AG04450 (cell line): ENCODE measurements at regions not wholly inside any gene's neighbourhood (a gene's known extent, or its start where the extent isn't known, plus 50 kb on each side); places are given as distances from the start of the nearest gene placed in this dataset.

Source experiments
- CTCF ChIA-PET: fragments of 300-600, 350-600 bp; formaldehyde crosslinking; extraction: SDS; loops from one replicate; lab custom pipeline; 2022; ENCODE audit warnings: antibody characterized with exemption, inconsistent platforms; lab: Charles Lee
- POLR2A ChIA-PET: fragments of 350-600 bp; formaldehyde crosslinking; extraction: SDS; loops from one replicate; lab custom pipeline; 2021; ENCODE audit warnings: antibody characterized with exemption, inconsistent platforms; lab: Yijun Ruan, JAX
- DNase-seq: peaks from one replicate; pipeline ENCODE4 v3.0.0-alpha.2; 2011; ENCODE audit warnings: low read depth, low spot score
- H3K27ac ChIP-seq: one replicate; pipeline ENCODE4 v1.5.1; 2012; ENCODE audit warnings: low read depth, low read length, control low read depth
- H3K27me3 ChIP-seq: one replicate; pipeline ENCODE4 v1.6.0; 2012; ENCODE audit warnings: low read length; ENCODE audit not compliant: control insufficient read depth, insufficient read depth
- H3K4me3 ChIP-seq: 2 replicates; pipeline ENCODE4 v1.5.1; 2011; ENCODE audit warnings: mild to moderate bottlenecking, low read depth, low read length, control low read depth
- H3K9me3 ChIP-seq: 2 replicates; pipeline ENCODE4 v1.5.1; 2012; ENCODE audit warnings: low read length; ENCODE audit not compliant: control insufficient read depth, insufficient read depth
- CTCF ChIP-seq: IDR thresholded peaks from 2 replicates; pipeline ENCODE4 v1.5.1; 2011; ENCODE audit warnings: low read depth, low read length, control low read depth, inconsistent platforms

GRCh38 chr2:195486987-195487644, 169.9 kb upstream of the SLC39A10 start:
- TF ChIP-seq CTCF: no peak
- H3K4me3 ChIP-seq: no peak overlapping the region
- H3K9me3 ChIP-seq: no peaks in the 10 kb centered on the region
- ChIA-PET POLR2A (interaction anchor here (0.6 to 0.9 kb wide), 3 partner anchors 9 to 451 kb away, joined by 3 to 7 read pairs (median 5); no protein-coding TSS in a partner anchor), CTCF (interaction anchor here (1.1 to 1.3 kb wide), 2 partner anchors 173 to 451 kb away, joined by 4 read pairs; no protein-coding TSS in a partner anchor)
- H3K27me3 ChIP-seq: no peaks in the 10 kb centered on the region
- DNase-seq: peak; percentile 26
- no peak overlapping the region for H3K27ac ChIP-seq

GRCh38 chr2:195486520-195486919, 170.5 kb upstream of the SLC39A10 start:
- DNase-seq: no peak
- Histone ChIP-seq H3K9me3 (no peaks in the 10 kb centered on the region), H3K27ac (no peak overlapping the region), H3K4me3 (no peak overlapping the region), H3K27me3 (no peaks in the 10 kb centered on the region)
- POLR2A ChIA-PET: interaction anchor here (0.6 to 0.9 kb wide), 3 partner anchors 9 to 452 kb away, joined by 3 to 7 read pairs (median 5); no protein-coding TSS in a partner anchor
- TF ChIP-seq CTCF: no peak
- CTCF ChIA-PET: interaction anchor here (1.1 to 1.3 kb wide), 2 partner anchors 174 to 452 kb away, joined by 4 read pairs; no protein-coding TSS in a partner anchor

GRCh38 chr2:195482010-195482409, 175.0 kb upstream of the SLC39A10 start:
- no peaks in the 10 kb centered on the region for H3K9me3 ChIP-seq
- no peak overlapping the region for H3K4me3 ChIP-seq
- DNase-seq: no peak
- no peak overlapping the region for H3K27ac ChIP-seq
- ChIA-PET CTCF (interaction anchor here (0.9 kb wide), 1 partner anchor 178 kb away, joined by 5 read pairs; no protein-coding TSS in a partner anchor), POLR2A (no interaction called here)
- no peaks in the 10 kb centered on the region for H3K27me3 ChIP-seq
- TF ChIP-seq CTCF: no peak

- Histone ChIP-seq H3K27me3 (no peaks in the 10 kb centered on the region), H3K9me3 (no peaks in the 10 kb centered on the region; the same call in 1 of the 2 replicates), H3K27ac (no peak overlapping the region), H3K4me3 (no peak overlapping the region)
- no peak for DNase-seq
- no peak for TF ChIP-seq CTCF
- POLR2A ChIA-PET: no interaction called here
- CTCF ChIA-PET: interaction anchor here (1.0 kb wide), 1 partner anchor 180 kb away, joined by 3 read pairs; no protein-coding TSS in a partner anchor
Measured at GRCh38 chr2:195480121-195480520, 176.9 kb upstream of the SLC39A10 start.

GRCh38 chr2:195479407-195479806, 177.6 kb upstream of the SLC39A10 start:
- Histone ChIP-seq H3K27ac (no peak overlapping the region), H3K4me3 (no peak overlapping the region), H3K9me3 (no peaks in the 10 kb centered on the region; the same call in 1 of the 2 replicates), H3K27me3 (no peaks in the 10 kb centered on the region)
- no peak for DNase-seq
- ChIA-PET CTCF (interaction anchor here (1.0 kb wide), 1 partner anchor 181 kb away, joined by 3 read pairs; no protein-coding TSS in a partner anchor), POLR2A (no interaction called here)
- TF ChIP-seq CTCF: no peak
